ENCODE measurements at regions not wholly inside any gene's neighbourhood (a gene's known extent, or its start where the extent isn't known, plus 50 kb on each side); places are given as distances from the start of the nearest gene placed in this dataset.

GRCh38 chr6:164378330-164378729 is 931.1 kb downstream of the C6orf118 start:
- no peak overlapping the region for H2AFZ ChIP-seq (ENCODE audit: low read length)

GRCh38 chr6:164377348-164377918 is 932.0 kb downstream of the C6orf118 start:
- Histone ChIP-seq H3K27me3 (replicated peaks; ENCODE audit: insufficient read depth, low read length) (no peaks in the 10 kb centered on the region), H3K79me2 (ENCODE audit: low read length) (no peaks in the 10 kb centered on the region), H3K4me2 (ENCODE audit: low read depth, low read length) (no peak overlapping the region), H3K9me2 (replicated peaks; ENCODE audit: insufficient read depth, low read length) (no peaks in the 10 kb centered on the region), H2AFZ (ENCODE audit: low read length) (no peak overlapping the region), H3K9me3 (replicated peaks; ENCODE audit: insufficient read depth, low read length) (no peaks in the 10 kb centered on the region), H3K27ac (ENCODE audit: low read length) (no peak overlapping the region), H3K36me3 (replicated peaks; ENCODE audit: insufficient read depth, low read length) (no peaks in the 10 kb centered on the region), H3K4me3 (ENCODE audit: low read length) (no peak overlapping the region), H3K4me1 (ENCODE audit: low read length) (no peaks in the 10 kb centered on the region), H4K20me1 (ENCODE audit: insufficient read depth, low read length) (no peaks in the 10 kb centered on the region), H3F3A (ENCODE audit: insufficient read depth, low read length) (no peaks in the 10 kb centered on the region), H3K9ac (ENCODE audit: low read length) (no peak overlapping the region)
- DNase-seq = no peak
- TF ChIP-seq EZH2phosphoT487 (IDR thresholded peaks at IDR 0.05; ENCODE audit: low read length) = no peak
- TF ChIP-seq EZH2 (optimal IDR thresholded peaks at IDR 0.05; ENCODE audit: low read depth, low read length) = no peak
- TF ChIP-seq CTCF (IDR thresholded peaks at IDR 0.05; ENCODE audit: low read length) = no peak

More at GRCh38 chr6:164378330-164378729, 931.1 kb downstream of the C6orf118 start:
- Histone ChIP-seq H3K27ac (ENCODE audit: low read length) (no peak overlapping the region), H3K27me3 (replicated peaks; ENCODE audit: insufficient read depth, low read length) (no peaks in the 10 kb centered on the region), H3K9me2 (replicated peaks; ENCODE audit: insufficient read depth, low read length) (no peaks in the 10 kb centered on the region), H3K4me2 (ENCODE audit: low read depth, low read length) (no peak overlapping the region), H4K20me1 (ENCODE audit: insufficient read depth, low read length) (no peaks in the 10 kb centered on the region), H3F3A (ENCODE audit: insufficient read depth, low read length) (no peaks in the 10 kb centered on the region), H3K9ac (ENCODE audit: low read length) (no peak overlapping the region), H3K4me3 (ENCODE audit: low read length) (no peak overlapping the region), H3K9me3 (replicated peaks; ENCODE audit: insufficient read depth, low read length) (no peaks in the 10 kb centered on the region), H3K4me1 (ENCODE audit: low read length) (no peaks in the 10 kb centered on the region), H3K79me2 (ENCODE audit: low read length) (no peaks in the 10 kb centered on the region), H3K36me3 (replicated peaks; ENCODE audit: insufficient read depth, low read length) (no peaks in the 10 kb centered on the region)
- TF ChIP-seq EZH2phosphoT487 (IDR thresholded peaks at IDR 0.05; ENCODE audit: low read length) (no peak), EZH2 (optimal IDR thresholded peaks at IDR 0.05; ENCODE audit: low read depth, low read length) (no peak), CTCF (IDR thresholded peaks at IDR 0.05; ENCODE audit: low read length) (no peak)
- DNase-seq = no peak

- TF ChIP-seq EZH2 (optimal IDR thresholded peaks at IDR 0.05; ENCODE audit: low read depth, low read length) (no peak), EZH2phosphoT487 (IDR thresholded peaks at IDR 0.05; ENCODE audit: low read length) (no peak)
- no peak overlapping the region for H3K27ac ChIP-seq (ENCODE audit: low read length)
Measured at GRCh38 chr6:164370773-164371172, 938.6 kb downstream of the C6orf118 start.

GRCh38 chr6:164359441-164359840 is 944.9 kb downstream of the QKI start:
- no peaks in the 10 kb centered on the region for H3K9me3 ChIP-seq (replicated peaks; ENCODE audit: insufficient read depth, low read length)
- no peaks in the 10 kb centered on the region for H3K27me3 ChIP-seq (replicated peaks; ENCODE audit: insufficient read depth, low read length)
- no peaks in the 10 kb centered on the region for H3K4me1 ChIP-seq (ENCODE audit: low read length)
- TF ChIP-seq CTCF (IDR thresholded peaks at IDR 0.05; ENCODE audit: low read length) (no peak), EZH2phosphoT487 (IDR thresholded peaks at IDR 0.05; ENCODE audit: low read length) (no peak), EZH2 (optimal IDR thresholded peaks at IDR 0.05; ENCODE audit: low read depth, low read length) (no peak)
- DNase-seq = no peak
- no peaks in the 10 kb centered on the region for H3K36me3 ChIP-seq (replicated peaks; ENCODE audit: insufficient read depth, low read length)
- H4K20me1 ChIP-seq (ENCODE audit: insufficient read depth, low read length) = no peaks in the 10 kb centered on the region
- H3F3A ChIP-seq (ENCODE audit: insufficient read depth, low read length) = no peaks in the 10 kb centered on the region
- H3K9me2 ChIP-seq (replicated peaks; ENCODE audit: insufficient read depth, low read length) = no peaks in the 10 kb centered on the region
- no peak overlapping the region for H3K27ac ChIP-seq (ENCODE audit: low read length)
- no peak overlapping the region for H3K4me3 ChIP-seq (ENCODE audit: low read length)
- no peak overlapping the region for H2AFZ ChIP-seq (ENCODE audit: low read length)
- H3K79me2 ChIP-seq (ENCODE audit: low read length) = no peaks in the 10 kb centered on the region
- no peak overlapping the region for H3K9ac ChIP-seq (ENCODE audit: low read length)
- H3K4me2 ChIP-seq (ENCODE audit: low read depth, low read length) = no peak overlapping the region

More at GRCh38 chr6:164370773-164371172, 938.6 kb downstream of the C6orf118 start:
- Histone ChIP-seq H3K9me2 (replicated peaks; ENCODE audit: insufficient read depth, low read length) (no peaks in the 10 kb centered on the region), H2AFZ (ENCODE audit: low read length) (no peak overlapping the region), H4K20me1 (ENCODE audit: insufficient read depth, low read length) (no peaks in the 10 kb centered on the region), H3K4me2 (ENCODE audit: low read depth, low read length) (no peak overlapping the region), H3F3A (ENCODE audit: insufficient read depth, low read length) (no peaks in the 10 kb centered on the region), H3K27me3 (replicated peaks; ENCODE audit: insufficient read depth, low read length) (no peaks in the 10 kb centered on the region), H3K4me1 (ENCODE audit: low read length) (no peaks in the 10 kb centered on the region), H3K9me3 (replicated peaks; ENCODE audit: insufficient read depth, low read length) (no peaks in the 10 kb centered on the region), H3K36me3 (replicated peaks; ENCODE audit: insufficient read depth, low read length) (no peaks in the 10 kb centered on the region), H3K79me2 (ENCODE audit: low read length) (no peaks in the 10 kb centered on the region), H3K9ac (ENCODE audit: low read length) (no peak overlapping the region), H3K4me3 (ENCODE audit: low read length) (no peak overlapping the region)
- no peak for DNase-seq

All from MM.1S (cell line).